GM10248 (cell line): ENCODE measurements at regions not wholly inside any gene's neighbourhood (a gene's known extent, or its start where the extent isn't known, plus 50 kb on each side); places are given as distances from the start of the nearest gene placed in this dataset.

Source experiments
- CTCF ChIA-PET: fragments of 300-600 bp; sonication (Branson Sonifier 250); formaldehyde crosslinking; extraction: SDS; loops from one replicate; lab custom pipeline; 2021; ENCODE audit warnings: antibody characterized with exemption; lab: Yijun Ruan, JAX
- POLR2A ChIA-PET: fragments of 350-650 bp; sonication (Branson Sonifier 250); formaldehyde crosslinking; extraction: SDS; loops from one replicate; lab custom pipeline; 2020; ENCODE audit warnings: antibody characterized with exemption; lab: Yijun Ruan, JAX
- DNase-seq: peaks from one replicate; pipeline ENCODE4 v3.0.0; 2012; ENCODE audit errors: extremely low spot score
- CTCF ChIP-seq: IDR thresholded peaks from 2 replicates; pipeline ENCODE4 v1.5.1; 2012; ENCODE audit warnings: mild to moderate bottlenecking, low read depth; ENCODE audit errors: extremely low read depth, missing control alignments, control extremely low read depth

DNA sequence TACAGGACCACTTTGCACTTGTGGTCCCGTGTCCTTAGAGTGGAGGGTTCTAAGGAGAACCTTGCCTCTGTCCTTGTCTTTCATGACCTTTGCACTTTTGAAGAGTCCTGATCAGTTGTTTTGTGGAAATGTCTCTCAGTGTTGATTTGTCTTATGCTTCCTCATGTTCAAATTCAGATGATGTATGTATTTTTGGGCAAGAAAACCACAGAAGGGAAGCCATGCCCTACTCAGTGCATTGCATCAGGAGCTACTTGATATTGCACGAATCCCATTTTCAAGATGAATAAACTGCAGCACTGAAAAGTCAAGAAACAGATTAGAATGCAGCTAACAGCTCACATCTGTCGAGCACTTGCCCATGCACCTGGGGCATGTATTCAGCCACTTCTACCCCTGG, 152.2 kb downstream of the INHBB start:
- no peak for TF ChIP-seq CTCF
- no peak for DNase-seq
- ChIA-PET CTCF (no interaction called here), POLR2A (no interaction called here)

GRCh38 chr2:120498576-120499394, 152.8 kb downstream of the INHBB start:
- ChIA-PET POLR2A (no interaction called here), CTCF (no interaction called here)
- TF ChIP-seq CTCF, result no peak
- no peak for DNase-seq

DNA sequence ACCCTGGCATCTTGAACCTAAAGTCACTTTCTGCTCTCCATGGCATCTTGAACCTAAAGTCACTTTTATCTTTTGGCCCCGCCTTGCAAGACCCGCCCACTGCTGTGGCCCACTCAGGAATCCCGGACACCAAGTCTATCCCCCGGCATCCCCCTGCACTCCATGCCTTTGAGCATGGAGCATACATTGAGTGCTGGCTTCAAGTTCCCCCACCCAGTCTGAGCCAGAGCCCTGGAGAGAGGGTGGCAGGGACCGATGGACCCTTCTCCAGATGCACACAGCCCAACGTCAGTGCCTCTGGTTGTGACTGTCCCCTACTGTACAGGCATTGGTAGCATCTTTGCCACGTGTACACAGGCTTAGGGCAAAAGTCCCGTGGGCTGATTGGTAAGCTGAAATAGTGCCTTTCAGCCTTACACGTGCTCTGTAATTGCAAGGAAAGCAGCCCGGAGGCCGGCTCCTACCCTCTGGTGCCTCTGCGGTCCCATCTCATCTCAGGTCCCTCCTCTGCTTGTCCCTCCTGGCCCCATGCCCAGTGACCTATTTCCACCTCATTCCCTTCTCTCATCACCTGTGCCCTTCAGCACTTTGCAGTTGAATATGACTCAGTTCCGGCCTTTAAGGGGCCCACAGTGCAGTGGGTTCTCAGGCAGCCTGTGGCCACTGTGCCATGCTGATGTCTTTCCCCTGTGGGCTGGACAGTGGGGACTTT, 154.0 kb downstream of the INHBB start:
- ChIA-PET POLR2A (no interaction called here), CTCF (no interaction called here)
- no peak for TF ChIP-seq CTCF
- DNase-seq, result no peak

DNA sequence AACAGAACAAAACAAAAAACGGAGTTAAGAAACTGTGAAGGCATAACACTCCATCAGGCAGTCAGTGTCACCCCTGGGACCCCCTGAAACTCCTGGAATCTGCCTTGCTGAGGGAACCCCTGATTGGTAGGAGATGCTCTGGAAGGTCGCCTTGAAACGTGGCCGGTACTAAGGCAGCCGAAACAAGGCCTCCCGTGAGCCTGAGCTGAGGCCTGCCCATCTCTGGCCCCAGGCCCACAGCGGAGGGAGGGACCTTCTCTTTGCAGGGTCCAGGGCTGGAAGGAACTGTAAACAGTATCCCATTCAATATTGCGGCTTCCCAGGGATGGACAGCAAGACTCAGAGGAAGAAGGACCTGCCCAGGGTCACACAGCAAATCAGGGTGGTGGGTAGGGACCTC, 155.7 kb downstream of the INHBB start:
- TF ChIP-seq CTCF, result no peak
- ChIA-PET POLR2A (no interaction called here), CTCF (no interaction called here)
- DNase-seq, result no peak

DNA sequence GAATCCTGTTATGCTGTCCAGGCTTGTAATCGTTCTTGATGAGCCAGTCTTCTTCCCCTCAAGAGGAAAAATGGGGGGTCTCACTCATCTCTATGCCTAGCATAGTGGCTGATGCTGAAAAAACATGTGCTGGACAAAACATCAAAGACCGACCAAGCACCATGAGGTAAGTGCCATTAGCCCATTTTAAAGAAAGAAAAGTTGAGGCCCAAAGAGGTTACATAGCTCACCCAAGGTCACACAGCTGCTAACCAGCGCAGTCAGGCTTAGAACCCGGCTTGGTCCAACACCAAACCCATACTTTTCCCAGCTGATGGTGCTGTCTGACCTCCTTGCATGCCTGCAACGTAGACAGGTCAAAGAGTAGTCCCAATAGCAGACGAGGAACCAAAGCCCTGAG, 156.4 kb downstream of the INHBB start:
- ChIA-PET CTCF (no interaction called here), POLR2A (no interaction called here)
- no peak for TF ChIP-seq CTCF
- DNase-seq, result no peak

DNA sequence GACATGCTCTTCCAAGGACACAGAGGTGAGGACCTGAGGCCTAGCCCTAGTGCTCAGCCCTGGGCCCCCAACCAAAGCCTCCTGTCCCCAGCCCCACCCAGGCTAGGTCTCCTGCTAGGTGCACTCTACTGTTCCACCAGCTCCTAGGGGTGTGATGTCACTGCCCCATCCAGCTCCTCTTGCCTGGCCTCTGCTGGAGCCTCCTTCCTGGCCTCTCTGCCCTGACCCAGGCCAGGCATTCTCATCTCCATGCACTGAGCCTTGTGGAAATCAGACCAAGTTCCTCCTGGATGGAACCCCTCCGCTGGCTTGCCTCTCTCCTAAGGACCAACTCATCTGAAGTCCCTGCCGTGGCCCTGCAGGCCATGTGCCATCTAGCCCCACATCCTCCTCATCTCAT, 156.8 kb downstream of the INHBB start:
- ChIA-PET CTCF (no interaction called here), POLR2A (no interaction called here)
- TF ChIP-seq CTCF, result no peak
- DNase-seq, result no peak
